ENCODE measurements at regions not wholly inside any gene's neighbourhood (a gene's known extent, or its start where the extent isn't known, plus 50 kb on each side); places are given as distances from the start of the nearest gene placed in this dataset.

DNA sequence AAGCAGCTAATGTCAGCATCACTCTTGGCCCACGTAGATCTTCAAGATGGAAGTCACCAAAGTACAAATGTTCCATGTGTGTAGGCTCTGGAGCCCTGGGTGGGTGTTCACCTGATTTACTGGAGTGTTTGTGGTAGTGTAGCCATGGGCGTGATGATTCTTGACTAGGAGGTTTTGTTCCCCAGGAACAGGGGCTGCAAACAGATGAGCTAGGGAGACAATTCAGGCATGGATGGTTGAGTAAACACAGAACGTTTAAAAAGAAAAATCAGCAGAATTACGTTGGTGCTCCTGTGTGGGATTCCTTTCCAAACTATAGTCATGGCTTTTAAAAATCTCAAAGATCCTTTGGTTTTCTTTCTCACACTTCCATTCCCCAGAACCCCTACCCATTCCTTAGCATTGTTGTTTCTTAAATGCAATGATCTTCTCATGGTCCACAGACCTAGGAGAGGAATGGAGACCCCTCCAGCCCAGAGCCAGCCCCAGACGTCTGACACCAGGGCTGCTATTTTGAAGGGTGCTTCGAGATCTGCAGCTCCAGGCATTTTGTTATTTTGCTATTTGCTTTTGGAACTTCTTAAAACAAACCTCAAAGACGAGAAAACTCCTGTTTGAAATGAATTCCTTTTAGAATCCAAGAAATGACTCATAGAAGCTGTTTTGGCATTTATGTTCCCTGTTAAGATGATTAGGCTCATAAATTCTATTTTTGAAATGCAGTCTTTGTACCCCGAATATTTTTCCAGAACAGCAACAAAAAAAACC is 115.1 kb downstream of the ETS2 start:
- no peak for DNase-seq (ENCODE audit: low spot score)
- TF ChIP-seq, protein P1, sequence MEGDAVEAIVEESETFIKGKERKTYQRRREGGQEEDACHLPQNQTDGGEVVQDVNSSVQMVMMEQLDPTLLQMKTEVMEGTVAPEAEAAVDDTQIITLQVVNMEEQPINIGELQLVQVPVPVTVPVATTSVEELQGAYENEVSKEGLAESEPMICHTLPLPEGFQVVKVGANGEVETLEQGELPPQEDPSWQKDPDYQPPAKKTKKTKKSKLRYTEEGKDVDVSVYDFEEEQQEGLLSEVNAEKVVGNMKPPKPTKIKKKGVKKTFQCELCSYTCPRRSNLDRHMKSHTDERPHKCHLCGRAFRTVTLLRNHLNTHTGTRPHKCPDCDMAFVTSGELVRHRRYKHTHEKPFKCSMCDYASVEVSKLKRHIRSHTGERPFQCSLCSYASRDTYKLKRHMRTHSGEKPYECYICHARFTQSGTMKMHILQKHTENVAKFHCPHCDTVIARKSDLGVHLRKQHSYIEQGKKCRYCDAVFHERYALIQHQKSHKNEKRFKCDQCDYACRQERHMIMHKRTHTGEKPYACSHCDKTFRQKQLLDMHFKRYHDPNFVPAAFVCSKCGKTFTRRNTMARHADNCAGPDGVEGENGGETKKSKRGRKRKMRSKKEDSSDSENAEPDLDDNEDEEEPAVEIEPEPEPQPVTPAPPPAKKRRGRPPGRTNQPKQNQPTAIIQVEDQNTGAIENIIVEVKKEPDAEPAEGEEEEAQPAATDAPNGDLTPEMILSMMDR (IDR thresholded peaks at IDR 0.05; ENCODE audit: unreplicated experiment), result no peak
- H3K36me3 Mint-ChIP-seq (ENCODE audit: low read depth, unreplicated experiment), result no peaks in the 10 kb centered on the region
- no peak overlapping the region for H3K4me3 Mint-ChIP-seq (ENCODE audit: unreplicated experiment)
- H3K27me3 Mint-ChIP-seq (ENCODE audit: unreplicated experiment), result no peaks in the 10 kb centered on the region
- no peaks in the 10 kb centered on the region for H3K4me1 Mint-ChIP-seq (ENCODE audit: unreplicated experiment)
- H3K27ac Mint-ChIP-seq (ENCODE audit: unreplicated experiment), result no peak overlapping the region
- H3K9me3 Mint-ChIP-seq (ENCODE audit: unreplicated experiment), result no peaks in the 10 kb centered on the region

DNA sequence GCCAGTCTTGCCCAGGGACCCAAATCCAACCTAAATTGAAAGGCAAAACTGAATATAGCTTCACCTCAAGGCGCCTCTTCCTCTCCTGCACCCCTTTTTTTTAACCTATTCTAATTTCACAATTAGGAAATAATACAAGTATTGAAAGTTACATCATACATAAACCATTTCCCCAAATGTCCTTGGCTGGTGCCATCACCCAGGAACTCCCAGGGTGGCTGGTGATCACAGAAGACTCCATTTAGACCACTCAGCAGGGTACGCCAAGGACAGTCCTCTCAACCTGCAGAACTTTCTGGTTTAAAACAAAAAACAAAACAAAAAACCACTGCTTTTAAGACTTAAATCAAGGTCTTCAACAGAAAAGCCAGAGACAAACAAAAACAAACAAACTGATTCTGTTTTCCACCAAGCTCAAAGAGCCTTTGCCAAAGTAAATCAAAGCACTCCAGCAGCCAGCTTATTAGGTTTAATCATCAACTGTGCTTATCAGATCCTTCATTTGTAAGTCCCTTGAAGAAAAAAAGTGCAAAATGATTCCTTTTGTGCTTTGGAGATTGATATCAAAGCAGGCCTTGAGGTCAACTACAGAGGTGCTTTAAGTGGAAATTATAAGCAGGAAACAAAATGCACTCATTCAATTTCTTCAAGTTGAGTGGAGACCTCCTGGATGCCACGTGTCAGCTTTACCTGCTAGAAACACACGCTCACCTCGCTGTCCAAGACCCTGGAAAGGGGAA is 113.0 kb downstream of the ETS2 start:
- H3K27me3 Mint-ChIP-seq (ENCODE audit: unreplicated experiment), result no peaks in the 10 kb centered on the region
- TF ChIP-seq, protein P1 (IDR thresholded peaks at IDR 0.05; ENCODE audit: unreplicated experiment), result no peak
- no peaks in the 10 kb centered on the region for H3K36me3 Mint-ChIP-seq (ENCODE audit: low read depth, unreplicated experiment)
- DNase-seq (ENCODE audit: low spot score), result no peak
- no peak overlapping the region for H3K4me3 Mint-ChIP-seq (ENCODE audit: unreplicated experiment)
- no peak overlapping the region for H3K27ac Mint-ChIP-seq (ENCODE audit: unreplicated experiment)
- no peaks in the 10 kb centered on the region for H3K4me1 Mint-ChIP-seq (ENCODE audit: unreplicated experiment)
- no peaks in the 10 kb centered on the region for H3K9me3 Mint-ChIP-seq (ENCODE audit: unreplicated experiment)

DNA sequence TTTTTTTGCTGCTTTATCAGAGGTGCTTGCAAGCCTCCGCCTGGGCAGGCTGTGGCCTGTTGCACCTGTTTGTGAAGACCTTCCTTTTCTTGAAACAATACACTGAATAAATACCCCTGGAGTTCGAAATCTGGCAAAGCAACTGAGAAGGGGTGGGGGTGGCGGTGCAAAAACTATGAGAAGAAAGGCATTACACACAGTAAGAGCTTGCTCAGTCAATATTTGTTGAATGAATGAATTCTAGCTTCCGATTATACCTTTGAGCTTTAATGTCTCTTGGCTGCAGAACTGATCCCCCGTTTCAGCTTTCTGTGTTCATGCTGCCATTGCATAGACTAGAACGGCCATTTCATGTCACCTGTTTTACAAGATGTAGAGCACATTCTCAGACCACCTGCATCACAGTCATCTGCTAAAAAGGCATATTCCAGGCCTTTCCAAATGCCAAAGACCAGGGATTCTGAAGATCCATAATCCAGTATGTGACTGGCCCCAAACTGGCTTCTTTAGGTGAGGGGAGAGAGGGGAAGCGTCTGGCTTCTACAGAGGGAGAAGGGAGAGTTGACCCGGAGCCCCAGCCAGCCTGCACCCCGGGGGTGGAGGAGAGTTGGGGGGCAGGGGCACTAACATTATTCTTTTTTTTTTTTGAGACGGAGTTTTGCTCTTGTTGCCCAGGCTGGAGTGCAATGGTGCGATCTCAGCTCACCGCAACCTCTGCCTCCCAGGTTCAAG is 111.5 kb downstream of the ETS2 start:
- H3K4me1 Mint-ChIP-seq (ENCODE audit: unreplicated experiment), result peaks cover 7% of the 10 kb centered on the region
- H3K4me3 Mint-ChIP-seq (ENCODE audit: unreplicated experiment), result no peak overlapping the region
- no peaks in the 10 kb centered on the region for H3K9me3 Mint-ChIP-seq (ENCODE audit: unreplicated experiment)
- H3K27ac Mint-ChIP-seq (ENCODE audit: unreplicated experiment), result no peak overlapping the region
- no peaks in the 10 kb centered on the region for H3K36me3 Mint-ChIP-seq (ENCODE audit: low read depth, unreplicated experiment)
- no peaks in the 10 kb centered on the region for H3K27me3 Mint-ChIP-seq (ENCODE audit: unreplicated experiment)
- TF ChIP-seq, protein P1 (IDR thresholded peaks at IDR 0.05; ENCODE audit: unreplicated experiment), result no peak
- no peak for DNase-seq (ENCODE audit: low spot score)

DNA sequence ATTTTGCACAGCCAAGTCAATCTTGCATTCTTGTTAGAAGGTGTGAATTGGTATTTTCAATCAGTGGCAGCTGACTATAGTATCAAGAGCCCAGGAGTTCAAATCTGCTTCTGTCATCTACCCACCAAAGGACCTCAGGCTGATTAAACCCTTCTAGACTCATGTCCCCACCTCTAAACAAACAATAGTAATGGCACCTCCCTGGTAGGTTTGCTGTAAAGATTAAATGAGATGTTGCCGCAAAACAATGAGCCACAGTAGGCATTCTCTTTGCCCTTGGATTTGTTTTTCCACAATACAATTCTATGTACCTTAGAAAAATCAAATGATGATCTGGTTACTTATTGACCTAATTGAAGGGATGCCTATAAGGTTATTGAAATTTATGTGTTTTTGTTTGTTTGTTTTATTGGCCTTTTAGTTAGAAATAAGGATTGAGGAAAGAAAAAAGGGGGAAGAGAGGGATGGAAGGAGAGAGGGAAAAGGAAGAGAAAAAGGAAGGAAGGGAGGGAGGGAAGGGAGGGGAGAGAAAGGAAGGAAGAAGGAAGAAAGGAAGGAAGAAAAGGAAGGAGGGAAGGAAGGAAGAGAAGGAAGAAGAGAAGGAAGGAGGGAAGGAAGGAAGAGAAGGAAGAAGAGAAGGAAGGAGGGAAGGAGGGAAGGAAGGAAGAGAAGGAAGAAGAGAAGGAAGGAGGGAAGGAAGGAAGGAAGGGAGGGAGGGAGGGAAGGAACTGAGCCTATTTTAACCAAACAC is 110.7 kb downstream of the ETS2 start:
- H3K4me1 Mint-ChIP-seq (ENCODE audit: unreplicated experiment), result peaks cover 7% of the 10 kb centered on the region
- H3K27me3 Mint-ChIP-seq (ENCODE audit: unreplicated experiment), result no peaks in the 10 kb centered on the region
- no peaks in the 10 kb centered on the region for H3K9me3 Mint-ChIP-seq (ENCODE audit: unreplicated experiment)
- peak overlapping the region; percentile 3 for H3K27ac Mint-ChIP-seq (ENCODE audit: unreplicated experiment)
- H3K36me3 Mint-ChIP-seq (ENCODE audit: low read depth, unreplicated experiment), result no peaks in the 10 kb centered on the region
- H3K4me3 Mint-ChIP-seq (ENCODE audit: unreplicated experiment), result no peak overlapping the region
- DNase-seq (ENCODE audit: low spot score), result no peak
- TF ChIP-seq, protein P1 (IDR thresholded peaks at IDR 0.05; ENCODE audit: unreplicated experiment), result no peak
